ENCODE measurements at regions not wholly inside any gene's neighbourhood (a gene's known extent, or its start where the extent isn't known, plus 50 kb on each side); places are given as distances from the start of the nearest gene placed in this dataset.

DNA sequence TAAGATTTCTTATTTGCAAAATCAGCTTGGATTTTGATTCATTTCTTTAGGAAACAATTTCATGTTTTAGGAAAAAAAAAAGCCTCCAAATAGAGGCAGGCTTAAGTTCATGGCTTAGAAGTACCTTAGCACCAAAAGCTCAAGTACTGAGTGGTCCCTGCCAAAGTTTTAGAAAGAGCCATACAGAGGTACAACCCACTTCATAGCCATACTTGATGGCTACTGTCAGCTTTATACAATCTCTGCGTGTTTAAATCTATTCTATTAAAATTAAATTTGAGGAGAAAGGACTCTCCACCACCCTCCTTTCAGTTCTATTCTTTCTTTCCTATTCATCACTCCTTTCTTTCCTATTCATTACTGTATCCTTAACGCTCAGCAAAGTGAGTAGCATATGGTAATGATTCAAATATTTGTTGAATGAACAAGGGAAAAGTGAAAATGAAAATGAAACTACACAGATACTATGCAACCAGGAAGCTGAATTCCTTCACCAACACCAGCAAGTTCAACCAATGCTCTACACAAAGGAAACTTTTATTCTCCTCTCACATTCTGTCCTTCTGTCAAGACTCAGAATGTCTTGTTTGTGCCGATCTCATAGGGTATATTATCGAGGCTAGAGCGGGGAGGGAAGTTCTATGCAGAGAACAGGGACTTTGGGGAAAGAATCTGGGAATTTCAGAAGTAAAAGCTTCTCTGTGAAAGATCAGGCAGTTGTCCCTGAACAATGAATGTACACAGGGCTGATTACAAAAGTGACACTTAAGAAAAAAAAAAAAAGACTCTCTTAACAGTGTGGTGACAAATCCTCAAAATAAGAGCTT, 138.6 kb upstream of the SPEF2 start:
- WGBS (ENCODE audit: insufficient coverage, insufficient read length) = 100% methylated on average over 1 of the region's 5 CpGs
- H3K36me3 ChIP-seq (ENCODE audit: control insufficient read depth, insufficient read depth, low read length) = no peaks in the 10 kb centered on the region
- no peaks in the 10 kb centered on the region for H3K27me3 ChIP-seq (ENCODE audit: control insufficient read depth, insufficient read depth, low read length)
- no peak overlapping the region for H3K4me3 ChIP-seq (ENCODE audit: low read length)
- DNase-seq (ENCODE audit: low read depth, low spot score) = no peak
- H3K9me3 ChIP-seq (ENCODE audit: control insufficient read depth, insufficient read depth, low read length) = no peaks in the 10 kb centered on the region
- H3K27ac ChIP-seq (ENCODE audit: low read length) = no peak overlapping the region
- peaks cover 2% of the 10 kb centered on the region; the same call in 1 of the 2 replicates for H3K4me1 ChIP-seq (ENCODE audit: control insufficient read depth, insufficient read depth, low read length)

DNA sequence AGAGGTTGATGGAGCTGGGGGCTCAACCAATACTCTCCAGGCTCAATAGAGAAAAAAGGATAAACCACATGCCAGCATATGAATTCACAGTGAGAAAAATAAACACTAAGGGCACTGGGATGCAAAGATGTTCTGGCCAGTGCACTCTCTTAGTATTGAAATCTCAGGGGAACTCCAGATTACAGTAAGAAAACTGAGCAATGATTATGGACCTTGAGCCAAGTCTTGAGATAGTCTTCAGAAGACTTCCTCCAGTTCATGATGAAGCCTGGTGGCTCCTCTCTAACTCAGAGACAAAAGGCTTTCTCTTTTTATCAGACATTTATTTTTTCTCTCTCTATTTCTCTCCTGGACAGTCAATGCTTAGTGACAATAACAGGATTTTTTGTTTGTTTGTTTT, 139.8 kb upstream of the SPEF2 start:
- no peak overlapping the region for H3K4me3 ChIP-seq (ENCODE audit: low read length)
- H3K36me3 ChIP-seq (ENCODE audit: control insufficient read depth, insufficient read depth, low read length) = no peaks in the 10 kb centered on the region
- no peak overlapping the region for H3K27ac ChIP-seq (ENCODE audit: low read length)
- no peaks in the 10 kb centered on the region for H3K27me3 ChIP-seq (ENCODE audit: control insufficient read depth, insufficient read depth, low read length)
- H3K4me1 ChIP-seq (ENCODE audit: control insufficient read depth, insufficient read depth, low read length) = peaks cover 2% of the 10 kb centered on the region; the same call in 1 of the 2 replicates
- H3K9me3 ChIP-seq (ENCODE audit: control insufficient read depth, insufficient read depth, low read length) = no peaks in the 10 kb centered on the region
- DNase-seq (ENCODE audit: low read depth, low spot score) = no peak

DNA sequence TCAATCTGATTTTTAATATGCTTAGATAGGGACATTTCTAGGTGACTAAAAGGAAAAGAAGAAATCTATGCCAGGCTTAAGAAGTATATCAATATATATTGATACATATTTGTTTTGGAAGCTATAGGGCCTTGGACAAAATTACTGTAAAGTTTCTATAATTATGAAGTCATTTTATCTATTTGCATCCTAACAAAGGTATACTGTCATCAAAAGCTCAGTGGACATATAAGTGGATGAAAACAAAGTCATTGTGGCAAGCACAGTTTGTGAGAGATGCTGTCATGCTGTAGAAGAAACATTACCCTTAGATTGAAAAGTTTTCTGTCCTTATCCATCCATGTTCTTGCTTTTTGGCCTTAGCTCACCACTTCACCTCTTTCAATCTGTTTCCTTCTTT, 140.3 kb upstream of the SPEF2 start:
- Histone ChIP-seq H3K27me3 (ENCODE audit: control insufficient read depth, insufficient read depth, low read length) (no peaks in the 10 kb centered on the region), H3K9me3 (ENCODE audit: control insufficient read depth, insufficient read depth, low read length) (no peaks in the 10 kb centered on the region)

DNA sequence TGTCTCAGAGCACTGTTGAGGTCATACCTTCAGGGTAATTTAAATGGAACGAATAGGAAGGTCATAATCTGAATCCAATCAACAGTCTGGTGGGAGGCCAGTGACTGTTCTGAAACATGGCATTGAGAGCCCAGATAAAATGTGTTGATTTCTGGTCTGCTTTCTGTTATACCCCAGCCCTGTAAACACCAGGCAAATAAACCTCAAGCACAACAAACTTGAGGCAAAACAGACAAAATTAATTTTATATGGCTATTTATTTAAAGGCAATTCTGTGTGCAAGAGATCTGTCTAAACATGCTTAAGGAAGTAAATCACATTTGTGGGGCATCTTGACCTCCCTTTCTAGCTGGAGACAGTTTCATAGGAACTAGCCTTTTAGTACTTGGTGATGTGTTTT, 140.9 kb upstream of the SPEF2 start:
- H3K27me3 ChIP-seq (ENCODE audit: control insufficient read depth, insufficient read depth, low read length) = no peaks in the 10 kb centered on the region
- no peaks in the 10 kb centered on the region for H3K9me3 ChIP-seq (ENCODE audit: control insufficient read depth, insufficient read depth, low read length)
- H3K27ac ChIP-seq (ENCODE audit: low read length) = no peak overlapping the region
- H3K4me1 ChIP-seq (ENCODE audit: control insufficient read depth, insufficient read depth, low read length) = no peaks in the 10 kb centered on the region
- H3K36me3 ChIP-seq (ENCODE audit: control insufficient read depth, insufficient read depth, low read length) = no peaks in the 10 kb centered on the region
- DNase-seq (ENCODE audit: low read depth, low spot score) = no peak
- WGBS (ENCODE audit: insufficient coverage, insufficient read length) = no CpG with 5 or more reads among the region's 1 CpG
- H3K4me3 ChIP-seq (ENCODE audit: low read length) = no peak overlapping the region

More for the DNA sequence above, 140.3 kb upstream of the SPEF2 start:
- Histone ChIP-seq H3K4me3 (ENCODE audit: low read length) (no peak overlapping the region), H3K36me3 (ENCODE audit: control insufficient read depth, insufficient read depth, low read length) (no peaks in the 10 kb centered on the region), H3K27ac (ENCODE audit: low read length) (no peak overlapping the region), H3K4me1 (ENCODE audit: control insufficient read depth, insufficient read depth, low read length) (peaks cover under 1% of the 10 kb centered on the region; the same call in 1 of the 2 replicates)
- DNase-seq (ENCODE audit: low read depth, low spot score) = no peak

DNA sequence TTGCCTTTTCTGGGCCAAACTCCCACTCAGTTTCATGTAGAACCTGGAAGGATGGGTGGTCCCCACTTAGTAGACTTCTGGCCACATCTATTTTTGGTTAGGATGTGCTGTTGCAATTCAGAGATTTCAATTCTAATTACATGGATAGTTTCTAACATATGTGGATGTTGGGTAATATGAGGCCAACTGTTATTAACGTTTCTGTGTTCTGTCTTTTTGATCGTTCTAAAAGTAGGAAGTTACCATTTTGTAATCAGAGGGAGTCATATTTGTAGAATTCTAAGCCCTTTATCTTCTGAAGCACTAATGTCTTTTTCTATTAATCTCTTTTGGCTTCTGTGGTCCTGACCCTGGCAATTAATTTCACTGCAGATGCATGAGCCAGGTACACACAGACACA, 141.6 kb upstream of the SPEF2 start:
- no peak for DNase-seq (ENCODE audit: low read depth, low spot score)
- H3K36me3 ChIP-seq (ENCODE audit: control insufficient read depth, insufficient read depth, low read length) = no peaks in the 10 kb centered on the region
- H3K4me3 ChIP-seq (ENCODE audit: low read length) = no peak overlapping the region
- WGBS (ENCODE audit: insufficient coverage, insufficient read length) = no CpG with 5 or more reads among the region's 2 CpGs
- no peak overlapping the region for H3K27ac ChIP-seq (ENCODE audit: low read length)
- H3K4me1 ChIP-seq (ENCODE audit: control insufficient read depth, insufficient read depth, low read length) = no peaks in the 10 kb centered on the region
- H3K9me3 ChIP-seq (ENCODE audit: control insufficient read depth, insufficient read depth, low read length) = no peaks in the 10 kb centered on the region
- H3K27me3 ChIP-seq (ENCODE audit: control insufficient read depth, insufficient read depth, low read length) = no peaks in the 10 kb centered on the region

DNA sequence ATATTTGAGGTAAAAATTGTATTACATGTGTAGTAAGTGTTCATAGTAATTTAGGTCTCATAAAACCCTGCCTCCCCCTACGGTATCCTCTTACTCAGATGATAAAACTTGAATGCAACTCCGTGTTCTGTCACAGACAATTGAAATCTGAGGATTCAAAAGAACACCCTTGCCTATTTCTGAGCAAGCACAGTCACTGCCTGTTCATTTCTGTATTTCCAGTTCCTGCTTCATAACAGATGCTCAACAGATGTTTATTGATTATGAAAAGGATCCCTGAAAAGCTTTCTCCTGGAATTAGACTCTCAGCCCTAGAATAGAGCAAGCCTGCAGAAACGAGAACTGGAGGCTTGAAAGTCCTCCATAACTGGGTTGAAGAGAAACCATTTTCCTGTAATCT, 144.1 kb upstream of the SPEF2 start:
- Histone ChIP-seq H3K9me3 (ENCODE audit: control insufficient read depth, insufficient read depth, low read length) (no peaks in the 10 kb centered on the region), H3K27ac (ENCODE audit: low read length) (no peak overlapping the region), H3K4me1 (ENCODE audit: control insufficient read depth, insufficient read depth, low read length) (no peaks in the 10 kb centered on the region), H3K36me3 (ENCODE audit: control insufficient read depth, insufficient read depth, low read length) (no peaks in the 10 kb centered on the region), H3K4me3 (ENCODE audit: low read length) (no peak overlapping the region), H3K27me3 (ENCODE audit: control insufficient read depth, insufficient read depth, low read length) (no peaks in the 10 kb centered on the region)
- DNase-seq (ENCODE audit: low read depth, low spot score) = no peak
- WGBS (ENCODE audit: insufficient coverage, insufficient read length) = no CpG with 5 or more reads among the region's 3 CpGs

DNA sequence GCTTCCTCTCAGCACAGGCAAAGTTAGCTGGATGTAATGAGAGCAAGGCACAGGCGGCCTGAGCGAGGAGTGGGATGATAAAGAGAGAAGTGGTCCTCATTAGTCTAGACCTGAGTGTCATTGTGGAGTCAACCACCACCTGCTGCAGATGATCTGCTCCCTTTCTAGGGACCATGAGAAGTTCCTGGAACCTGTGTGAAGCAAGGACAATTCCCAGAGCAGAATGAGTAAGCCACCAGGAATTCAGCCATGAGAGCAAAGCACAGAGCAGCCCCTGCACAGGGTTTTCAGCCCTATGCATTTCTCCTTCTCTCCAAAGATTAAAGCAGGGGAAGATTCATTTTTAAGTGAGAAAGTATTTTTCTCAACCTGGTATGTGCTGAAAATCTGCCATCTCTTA, 146.8 kb upstream of the SPEF2 start:
- Histone ChIP-seq H3K9me3 (ENCODE audit: control insufficient read depth, insufficient read depth, low read length) (no peaks in the 10 kb centered on the region), H3K4me3 (ENCODE audit: low read length) (no peak overlapping the region), H3K27ac (ENCODE audit: low read length) (no peak overlapping the region), H3K27me3 (ENCODE audit: control insufficient read depth, insufficient read depth, low read length) (no peaks in the 10 kb centered on the region), H3K4me1 (ENCODE audit: control insufficient read depth, insufficient read depth, low read length) (no peaks in the 10 kb centered on the region), H3K36me3 (ENCODE audit: control insufficient read depth, insufficient read depth, low read length) (no peaks in the 10 kb centered on the region)
- WGBS (ENCODE audit: insufficient coverage, insufficient read length) = no CpG with 5 or more reads among the region's 2 CpGs
- DNase-seq (ENCODE audit: low read depth, low spot score) = no peak

DNA sequence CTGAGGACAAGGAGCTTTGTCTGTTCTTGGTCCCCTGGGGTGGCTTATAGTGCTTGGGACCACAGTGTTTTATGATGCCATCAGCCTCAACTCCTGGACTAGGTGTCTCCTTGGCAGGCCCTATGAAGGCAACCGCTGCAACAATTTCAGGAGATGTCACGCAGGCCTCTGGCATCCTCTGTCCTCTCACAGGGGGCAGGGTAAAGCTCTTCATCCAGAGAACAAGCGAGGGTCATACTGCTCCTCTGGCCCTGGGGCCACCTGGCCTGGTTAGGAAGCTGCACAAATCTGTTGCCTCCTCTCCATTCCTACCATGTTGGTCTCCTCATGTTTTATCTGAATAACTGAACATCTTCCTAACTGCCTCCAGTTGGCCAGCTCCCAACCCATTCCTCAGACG, 148.9 kb upstream of the SPEF2 start:
- H3K27me3 ChIP-seq (ENCODE audit: control insufficient read depth, insufficient read depth, low read length) = no peaks in the 10 kb centered on the region
- WGBS (ENCODE audit: insufficient coverage, insufficient read length) = no CpG with 5 or more reads among the region's 4 CpGs
- no peak overlapping the region for H3K4me3 ChIP-seq (ENCODE audit: low read length)
- no peak overlapping the region for H3K27ac ChIP-seq (ENCODE audit: low read length)
- no peak for DNase-seq (ENCODE audit: low read depth, low spot score)
- H3K4me1 ChIP-seq (ENCODE audit: control insufficient read depth, insufficient read depth, low read length) = no peaks in the 10 kb centered on the region
- no peaks in the 10 kb centered on the region for H3K36me3 ChIP-seq (ENCODE audit: control insufficient read depth, insufficient read depth, low read length)
- no peaks in the 10 kb centered on the region for H3K9me3 ChIP-seq (ENCODE audit: control insufficient read depth, insufficient read depth, low read length)

DNA sequence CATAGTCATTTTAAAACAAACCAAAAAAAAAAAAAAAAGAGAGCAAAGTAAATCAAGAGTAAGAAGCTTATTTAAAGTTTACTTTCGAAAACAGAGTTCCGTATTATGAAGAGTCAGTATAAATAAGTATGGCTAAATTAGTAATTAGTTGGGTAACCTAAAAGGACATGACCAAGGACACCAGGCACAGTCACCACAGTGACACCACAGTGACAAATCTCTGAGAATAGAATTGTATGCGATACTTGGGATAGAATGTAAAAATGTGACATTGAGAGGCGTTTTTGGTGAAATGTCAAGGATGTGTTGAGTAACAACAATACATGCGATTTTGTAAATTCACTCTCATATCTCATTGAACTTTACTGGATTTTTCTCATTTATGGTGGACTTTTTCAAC, 150.9 kb upstream of the SPEF2 start:
- WGBS (ENCODE audit: insufficient coverage, insufficient read length) = no CpG with 5 or more reads among the region's 5 CpGs
- Histone ChIP-seq H3K9me3 (ENCODE audit: control insufficient read depth, insufficient read depth, low read length) (no peaks in the 10 kb centered on the region), H3K27me3 (ENCODE audit: control insufficient read depth, insufficient read depth, low read length) (no peaks in the 10 kb centered on the region), H3K4me3 (ENCODE audit: low read length) (no peak overlapping the region), H3K27ac (ENCODE audit: low read length) (no peak overlapping the region), H3K36me3 (ENCODE audit: control insufficient read depth, insufficient read depth, low read length) (no peaks in the 10 kb centered on the region), H3K4me1 (ENCODE audit: control insufficient read depth, insufficient read depth, low read length) (no peaks in the 10 kb centered on the region)
- no peak for DNase-seq (ENCODE audit: low read depth, low spot score)

DNA sequence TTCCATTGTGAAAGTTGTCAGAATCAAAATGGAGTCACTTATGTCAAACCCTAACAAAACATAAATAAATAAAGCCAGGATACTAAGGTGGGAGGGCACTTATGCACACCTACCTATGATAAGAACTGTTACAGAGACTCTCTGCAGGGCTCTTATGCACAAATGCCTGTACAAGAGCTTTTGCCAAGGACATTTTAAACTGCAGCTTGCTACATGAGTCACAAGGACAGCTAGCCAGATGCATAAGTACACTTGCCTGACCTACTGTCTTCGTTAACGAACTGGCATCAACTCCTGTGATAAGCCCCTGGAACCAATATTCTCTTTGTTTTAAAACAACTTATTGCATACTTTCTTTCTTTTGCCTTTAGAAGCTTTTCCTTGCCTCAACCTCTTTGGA, 152.9 kb upstream of the SPEF2 start:
- Histone ChIP-seq H3K4me1 (ENCODE audit: control insufficient read depth, insufficient read depth, low read length) (no peaks in the 10 kb centered on the region), H3K4me3 (ENCODE audit: low read length) (no peak overlapping the region), H3K27me3 (ENCODE audit: control insufficient read depth, insufficient read depth, low read length) (no peaks in the 10 kb centered on the region), H3K36me3 (ENCODE audit: control insufficient read depth, insufficient read depth, low read length) (no peaks in the 10 kb centered on the region), H3K27ac (ENCODE audit: low read length) (no peak overlapping the region), H3K9me3 (ENCODE audit: control insufficient read depth, insufficient read depth, low read length) (no peaks in the 10 kb centered on the region)
- DNase-seq (ENCODE audit: low read depth, low spot score) = no peak
- WGBS (ENCODE audit: insufficient coverage, insufficient read length) = no CpG with 5 or more reads among the region's 2 CpGs

DNA sequence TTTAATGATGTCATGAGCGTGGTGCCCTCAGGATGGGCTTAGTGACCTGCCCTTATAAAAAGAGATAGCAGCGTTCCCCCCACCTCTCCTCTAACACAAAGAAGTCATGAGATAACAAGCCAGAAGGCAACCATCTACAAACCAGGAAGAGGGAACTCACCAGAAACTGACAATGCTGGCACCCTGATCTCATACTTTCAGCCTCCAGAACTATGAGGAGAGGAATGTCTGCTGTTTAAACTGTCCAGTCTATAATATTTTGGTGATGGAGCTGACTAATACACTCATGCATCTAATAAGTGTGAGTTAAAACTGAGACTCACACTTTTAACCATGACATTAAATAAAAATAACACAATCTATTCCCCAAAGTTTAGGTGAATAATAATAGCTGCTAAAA, 156.1 kb upstream of the SPEF2 start:
- H3K4me1 ChIP-seq (ENCODE audit: control insufficient read depth, insufficient read depth, low read length) = no peaks in the 10 kb centered on the region
- H3K4me3 ChIP-seq (ENCODE audit: low read length) = no peak overlapping the region
- H3K27me3 ChIP-seq (ENCODE audit: control insufficient read depth, insufficient read depth, low read length) = no peaks in the 10 kb centered on the region
- no peaks in the 10 kb centered on the region for H3K36me3 ChIP-seq (ENCODE audit: control insufficient read depth, insufficient read depth, low read length)
- no peak for DNase-seq (ENCODE audit: low read depth, low spot score)
- WGBS (ENCODE audit: insufficient coverage, insufficient read length) = no CpG with 5 or more reads among the region's 2 CpGs
- no peaks in the 10 kb centered on the region for H3K9me3 ChIP-seq (ENCODE audit: control insufficient read depth, insufficient read depth, low read length)
- no peak overlapping the region for H3K27ac ChIP-seq (ENCODE audit: low read length)

Data from iPS DF 6.9 (cell line).